NCI-H446 (cell line): ENCODE measurements at regions not wholly inside any gene's neighbourhood (a gene's known extent, or its start where the extent isn't known, plus 50 kb on each side); places are given as distances from the start of the nearest gene placed in this dataset.
A peak's percentile ranks its signal among the peaks of the same experiment; 100 is the strongest.

ENCODE experiments used
- DNase-seq, 2 experiments: peaks; one replicate each; lab custom pipeline; 2025; lab: John Stamatoyannopoulos, UW

DNA sequence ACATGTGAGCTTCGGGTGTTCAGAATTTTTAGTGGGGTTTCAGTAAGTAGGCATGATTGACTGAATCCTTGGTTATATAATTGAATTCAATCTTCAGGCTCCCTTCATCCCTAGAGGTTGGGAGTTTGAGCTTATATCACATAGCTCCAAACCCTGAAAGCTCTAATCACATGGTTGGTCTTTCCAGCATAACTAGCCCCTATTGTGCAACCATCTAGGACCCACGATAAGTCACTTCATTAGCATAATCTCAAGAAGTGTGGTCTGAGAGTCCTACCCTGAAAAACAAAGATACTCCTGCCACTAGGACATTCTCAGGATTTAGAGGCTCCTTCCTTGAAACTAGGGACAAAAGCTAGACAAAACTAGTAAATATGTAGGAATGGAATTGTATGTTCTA, 348.9 kb upstream of the CBLB start:
- no peak for DNase-seq

DNA sequence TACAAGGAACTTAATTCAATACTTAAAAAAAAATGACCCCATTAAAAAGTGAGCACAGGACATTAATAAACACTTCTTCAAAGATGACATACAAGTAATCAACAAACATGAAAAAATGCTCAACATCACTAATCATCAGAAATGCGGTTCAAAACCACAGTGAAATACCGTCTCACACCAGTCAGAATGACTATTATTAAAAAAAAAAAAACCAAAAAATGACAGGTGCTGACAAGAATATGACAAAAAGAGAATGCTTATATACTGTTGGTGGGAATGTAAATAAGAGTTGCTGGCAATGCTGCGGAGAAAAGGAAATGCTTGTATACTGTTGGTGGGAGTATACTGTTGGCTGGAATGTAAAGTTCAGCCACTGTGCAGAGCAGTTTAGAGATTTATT, 358.3 kb upstream of the CBLB start:
- DNase-seq: no peak

DNA sequence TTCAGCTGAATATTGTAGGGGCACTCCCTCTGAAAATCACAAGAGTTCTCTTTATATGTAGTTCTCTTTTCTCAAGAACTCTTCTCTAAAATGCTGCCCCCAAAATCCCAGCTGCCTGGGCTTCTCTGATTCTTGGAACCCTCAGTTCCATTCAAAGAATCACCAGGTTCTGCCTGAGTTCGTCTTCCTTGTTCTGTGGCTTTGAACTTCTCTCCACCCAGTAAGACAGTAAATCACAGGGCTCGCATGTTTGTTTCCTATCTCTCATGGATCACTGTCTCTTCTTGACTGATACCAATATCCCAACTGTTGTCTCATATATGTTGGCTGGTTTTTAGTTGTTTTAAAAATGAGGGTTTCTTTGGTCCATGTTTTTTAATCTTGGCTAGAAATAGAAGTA, 359.5 kb upstream of the CBLB start:
- no peak for DNase-seq

DNA sequence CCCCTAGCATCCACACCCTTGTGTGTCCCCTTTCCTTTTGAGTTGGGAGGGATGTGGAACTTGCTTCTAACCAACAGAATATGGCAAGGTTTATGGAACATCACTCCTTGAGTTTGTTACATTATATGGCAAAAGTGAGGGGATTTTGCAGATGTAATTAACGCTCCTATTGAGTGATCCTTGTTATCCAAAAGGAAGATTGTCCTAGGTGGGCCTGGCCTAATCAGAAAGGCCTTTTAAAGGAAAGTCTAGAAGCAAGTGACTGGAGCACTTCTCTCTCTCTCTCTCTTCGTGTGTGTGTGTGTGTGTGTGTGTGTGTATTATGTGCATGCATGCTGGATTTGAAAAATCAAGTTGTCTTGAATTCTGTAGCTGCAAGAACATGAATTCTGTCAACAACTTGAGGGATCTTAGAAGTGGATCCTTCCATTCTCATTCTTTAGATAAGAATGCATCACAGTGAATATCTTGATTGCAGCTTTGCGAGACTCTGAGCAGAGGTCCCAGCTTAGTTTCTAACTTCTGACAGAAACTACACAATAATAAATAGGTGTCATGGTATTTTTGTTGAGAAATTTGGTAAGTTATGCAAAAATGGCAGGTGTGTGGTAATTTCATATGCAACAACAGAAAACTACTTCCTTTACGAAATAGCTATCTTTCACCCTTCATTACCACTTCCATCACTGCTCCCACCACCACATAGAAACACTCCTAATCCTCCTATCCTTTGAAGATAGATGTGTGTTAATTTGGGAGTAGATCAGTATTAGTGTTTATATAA, 360.9 kb upstream of the CBLB start:
- no peak for DNase-seq

DNA sequence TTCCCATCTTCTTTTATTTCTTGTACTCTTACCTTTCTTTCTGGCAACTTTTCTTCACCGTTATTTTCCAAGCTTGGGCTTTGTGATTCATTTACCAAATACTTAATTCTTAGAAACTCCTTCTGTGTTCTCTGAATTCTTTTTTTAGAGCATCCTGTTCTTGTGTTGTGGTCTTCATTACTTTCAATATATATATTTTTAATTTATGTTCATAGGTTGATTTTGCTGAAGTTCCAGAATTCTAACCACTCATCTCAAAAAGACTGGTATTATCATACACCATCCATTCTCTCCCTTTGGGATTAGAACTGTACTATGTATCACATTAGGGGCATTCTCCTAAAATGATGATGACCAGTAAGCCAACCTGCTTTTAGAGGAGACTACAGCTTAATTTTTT, 362.3 kb upstream of the CBLB start:
- no peak for DNase-seq

DNA sequence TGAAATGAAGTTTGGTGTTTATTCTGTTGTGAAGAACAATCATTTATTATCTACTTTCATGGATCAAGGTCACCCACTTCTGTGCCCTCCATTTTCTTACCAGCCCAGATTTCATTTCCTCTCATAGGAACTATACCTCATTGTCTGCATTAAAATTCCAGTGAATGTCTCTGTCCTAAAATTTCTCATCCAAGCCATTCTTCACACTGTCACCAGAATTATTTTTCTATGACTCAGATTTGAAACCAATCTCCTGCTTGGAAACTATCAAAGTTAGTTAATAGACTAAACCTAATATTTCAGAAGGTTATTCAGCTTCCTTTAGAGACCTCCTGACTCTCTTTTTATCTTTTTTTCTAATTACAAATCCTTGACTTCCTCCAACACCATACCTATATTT, 364.1 kb upstream of the CBLB start:
- no peak for DNase-seq

DNA sequence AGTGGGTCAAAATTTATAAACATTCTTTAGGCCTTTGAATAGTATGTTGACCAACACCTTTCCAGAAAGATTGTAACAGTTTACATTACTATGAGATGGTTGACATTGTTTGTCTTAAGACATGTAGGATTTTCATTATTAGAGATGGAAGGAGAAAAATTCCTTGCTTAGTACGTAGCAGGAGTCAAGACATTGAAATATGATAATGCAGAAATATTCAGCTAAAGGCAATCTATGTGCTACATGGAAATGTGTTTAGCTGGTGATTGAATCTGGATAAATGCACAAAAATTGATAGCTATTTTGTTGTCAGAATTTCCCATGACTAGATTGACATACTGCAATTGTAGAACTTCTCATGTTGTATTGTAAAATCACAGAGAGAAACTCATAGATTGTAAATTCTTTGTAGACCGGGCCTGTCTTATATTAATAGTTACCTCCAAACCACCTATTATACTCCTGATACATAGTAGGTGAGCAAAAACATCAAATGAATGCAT, 370.4 kb upstream of the CBLB start:
- no peak for DNase-seq

DNA sequence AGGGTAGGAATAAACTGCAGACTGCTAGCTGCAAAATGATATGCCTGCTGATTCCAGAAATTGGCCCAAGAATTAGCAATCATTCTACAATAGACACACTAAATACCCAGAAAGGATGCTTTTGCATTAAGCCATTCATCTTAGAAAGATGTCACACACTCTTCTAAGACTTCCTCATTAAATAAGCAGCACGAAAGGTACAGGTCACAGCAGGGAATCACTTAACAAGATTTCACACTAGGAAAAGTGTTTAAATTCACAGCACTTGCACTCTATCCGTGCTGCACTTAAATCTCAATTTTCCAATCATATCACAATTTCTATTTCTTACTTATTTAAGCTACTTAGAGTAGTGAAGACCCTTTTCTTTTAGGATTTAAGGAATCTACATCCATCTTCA, 372.8 kb upstream of the CBLB start:
- no peak for DNase-seq

DNA sequence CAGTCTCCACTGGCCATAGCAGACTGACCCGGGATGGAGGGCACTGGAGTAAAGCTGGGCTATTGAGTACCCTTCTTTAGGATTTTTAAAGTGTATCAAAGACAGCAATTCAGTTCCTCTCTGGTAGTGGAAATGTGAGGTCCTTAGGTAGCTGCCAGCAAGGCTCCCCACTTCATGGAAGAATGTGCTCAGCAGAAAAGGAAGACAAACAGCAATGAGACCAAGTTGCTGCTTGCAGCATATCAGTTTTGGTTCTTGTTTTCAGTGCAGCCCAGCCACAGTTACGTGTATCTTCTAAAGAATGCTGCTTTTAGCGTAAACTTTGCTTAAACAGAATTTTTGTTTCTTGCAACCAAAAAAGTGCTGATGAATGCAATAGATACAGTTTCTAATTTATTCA, 374.0 kb upstream of the CBLB start:
- no peak for DNase-seq

DNA sequence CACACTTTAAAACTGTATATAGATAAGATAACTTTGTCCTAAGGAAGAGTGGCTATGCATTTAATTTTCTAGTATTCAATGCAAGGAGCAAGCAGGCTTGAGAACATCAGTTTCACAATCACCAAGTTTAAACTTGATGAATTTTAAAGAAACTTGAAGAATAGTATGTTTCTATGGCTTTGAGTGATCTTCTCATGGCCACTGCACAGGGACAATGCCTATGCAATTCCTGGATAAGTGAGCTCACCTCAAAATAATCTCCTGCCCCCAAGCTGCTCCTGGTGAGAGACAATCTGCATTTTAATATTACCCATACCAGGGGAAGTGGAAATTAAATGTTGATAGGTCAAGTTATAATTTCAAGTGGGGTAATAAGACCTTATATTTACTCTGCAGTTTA, 376.6 kb upstream of the CBLB start:
- DNase-seq: no peak

DNA sequence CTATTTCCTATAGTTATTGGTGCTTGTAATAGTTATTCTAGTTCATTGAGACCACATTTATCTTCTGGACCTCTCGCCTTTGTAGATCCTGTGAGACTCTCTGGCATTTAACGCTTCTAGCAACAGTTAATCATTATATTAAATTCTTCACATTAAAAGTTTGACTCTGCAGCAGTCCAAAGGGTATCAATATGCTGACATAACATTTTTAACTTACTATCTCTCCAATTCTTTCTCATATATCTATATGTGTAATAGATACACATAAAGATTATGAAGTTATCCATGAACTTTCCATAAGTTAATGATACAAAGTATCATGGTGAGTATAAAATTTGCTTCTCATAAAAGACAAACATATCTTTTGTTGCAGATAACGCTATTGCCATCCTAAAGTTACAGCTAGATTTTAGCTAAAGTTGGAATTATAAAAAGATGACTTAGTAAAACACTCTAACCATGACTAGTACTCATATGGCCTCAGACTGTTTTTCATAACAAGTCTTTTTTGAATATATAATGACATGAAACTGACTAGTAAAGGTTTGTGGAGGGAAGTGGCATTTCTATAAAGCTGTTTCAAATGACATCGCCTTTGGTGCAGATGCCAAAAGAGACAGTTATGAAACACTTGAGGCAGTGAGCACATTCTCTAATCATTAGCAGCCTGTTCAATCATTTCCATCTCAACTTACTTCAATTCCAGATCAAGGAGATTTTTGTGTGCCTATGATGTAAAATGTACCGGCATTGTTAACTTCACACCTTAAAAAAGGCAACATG, 379.3 kb upstream of the CBLB start:
- DNase-seq: peak in 1 of 2 experiments; percentile 18

DNA sequence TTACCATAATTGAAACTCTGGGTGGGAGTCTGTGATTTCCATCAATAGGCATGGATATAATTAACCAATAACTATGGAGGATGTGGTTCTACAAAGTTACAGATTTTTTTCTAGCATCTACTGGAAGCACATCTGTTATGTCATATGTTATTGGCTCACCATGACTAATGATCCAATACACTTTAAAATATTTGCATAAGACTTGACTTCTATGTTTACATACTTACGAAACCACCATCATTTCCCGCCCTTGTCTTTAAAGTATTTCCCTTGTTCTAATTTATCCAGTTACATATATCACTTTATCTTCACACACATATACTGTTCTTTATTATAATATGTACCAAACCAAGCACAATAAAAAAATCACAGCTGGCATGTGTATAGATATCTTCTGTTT, 380.3 kb upstream of the CBLB start:
- no peak for DNase-seq

DNA sequence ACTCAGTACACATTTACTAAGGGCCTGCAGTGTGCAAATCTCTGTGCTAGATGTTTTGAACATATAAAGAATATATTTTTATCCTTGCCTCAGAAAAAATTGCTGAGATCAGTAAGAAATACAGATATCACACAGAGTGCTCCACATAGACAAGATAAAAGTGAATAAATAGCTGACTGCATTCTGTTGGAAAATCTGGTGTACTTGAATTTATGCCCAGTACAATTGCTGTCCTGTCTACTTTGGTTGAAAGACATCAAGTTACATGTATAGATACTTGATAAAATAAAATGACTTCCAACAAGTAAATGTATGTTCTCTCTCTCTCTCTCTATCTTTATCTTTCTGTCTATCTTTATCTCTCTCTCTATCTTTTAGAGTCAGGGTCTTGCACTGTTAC, 381.2 kb upstream of the CBLB start:
- DNase-seq: no peak

DNA sequence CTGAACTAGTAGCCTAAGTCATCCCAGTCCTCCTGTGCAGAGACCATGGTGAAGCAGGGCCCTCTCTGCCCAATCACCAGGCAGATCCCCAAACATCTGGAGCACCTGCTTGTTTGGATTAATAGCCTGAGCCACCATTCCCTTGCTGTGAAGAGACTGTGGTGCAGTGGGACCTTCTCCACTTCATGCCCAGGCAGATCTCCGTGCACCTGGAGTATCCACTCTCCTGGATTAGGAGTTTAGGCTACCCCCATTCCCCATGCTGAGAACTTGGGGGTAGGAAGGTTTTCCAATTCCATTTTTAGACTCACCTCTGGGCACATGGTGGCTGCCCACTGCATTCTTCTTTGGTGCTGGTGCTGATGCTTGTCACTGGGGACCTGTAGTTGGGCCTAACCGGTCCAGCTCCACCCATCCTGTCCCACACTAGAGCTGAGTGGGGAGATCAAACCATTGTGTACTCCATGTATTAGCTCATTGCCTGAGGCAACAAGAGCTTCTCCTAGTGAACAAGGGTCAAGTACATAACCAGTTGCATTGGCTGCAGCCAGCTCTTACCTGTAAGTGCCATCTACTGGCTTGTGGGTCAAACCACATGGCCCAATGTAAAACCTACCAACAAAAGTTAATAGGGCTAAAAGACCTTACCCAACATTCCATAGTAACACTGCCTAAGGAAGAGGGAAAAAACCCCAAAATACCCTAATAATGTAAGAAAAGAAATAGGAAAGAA, 382.5 kb upstream of the CBLB start:
- DNase-seq: no peak

DNA sequence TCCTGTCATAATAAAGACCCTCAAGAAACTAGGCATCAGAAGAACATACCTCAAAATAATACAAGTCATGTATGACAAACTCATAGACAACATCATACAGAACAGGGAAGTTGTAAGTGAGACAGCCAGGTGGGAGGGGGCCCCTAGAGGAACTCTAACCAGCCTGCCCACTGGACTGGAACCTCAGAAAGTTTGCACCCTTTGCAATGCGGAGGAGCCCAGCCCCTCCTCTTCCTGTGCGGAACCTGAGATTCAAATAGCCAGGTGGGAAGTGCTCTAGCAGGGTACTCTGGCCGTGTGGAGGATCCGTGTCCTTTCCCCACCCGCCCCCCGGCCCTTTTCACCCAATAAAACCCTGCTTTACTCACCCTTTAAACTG, 387.0 kb upstream of the CBLB start:
- no peak for DNase-seq

DNA sequence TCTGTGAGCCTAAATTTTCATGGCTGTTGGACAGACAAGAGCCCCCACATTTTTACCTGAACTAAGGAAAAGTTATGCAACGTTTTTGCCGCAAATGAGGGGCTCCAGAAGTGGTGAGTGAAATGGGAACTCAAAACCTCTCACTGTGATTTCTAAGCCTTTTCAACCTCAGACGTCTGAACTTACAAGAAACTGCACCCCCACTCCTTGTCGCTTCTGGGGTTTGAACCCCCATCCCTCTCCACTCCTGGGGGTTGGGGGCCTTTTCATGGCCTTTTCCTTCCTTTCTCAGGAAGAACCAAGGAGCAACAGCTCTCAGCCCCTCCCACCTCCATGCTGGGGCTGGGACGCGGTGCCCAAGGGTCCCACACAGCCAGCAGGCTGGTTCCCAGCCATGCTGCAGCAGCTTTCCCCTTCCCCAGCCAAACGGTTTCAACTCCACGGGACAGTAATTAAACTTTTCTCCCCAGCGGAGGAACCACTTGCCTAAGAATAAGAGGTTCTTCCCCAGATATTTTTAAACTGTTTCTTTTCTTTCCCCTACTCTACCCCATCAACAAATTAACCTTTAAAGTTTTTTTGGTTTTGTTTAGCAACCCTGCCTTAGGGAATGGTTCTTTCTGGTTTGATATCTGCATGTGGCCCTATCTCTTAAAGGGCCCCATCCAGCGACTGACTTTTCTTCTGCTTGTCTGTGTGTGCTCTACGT, 387.6 kb upstream of the CBLB start:
- DNase-seq: no peak

DNA sequence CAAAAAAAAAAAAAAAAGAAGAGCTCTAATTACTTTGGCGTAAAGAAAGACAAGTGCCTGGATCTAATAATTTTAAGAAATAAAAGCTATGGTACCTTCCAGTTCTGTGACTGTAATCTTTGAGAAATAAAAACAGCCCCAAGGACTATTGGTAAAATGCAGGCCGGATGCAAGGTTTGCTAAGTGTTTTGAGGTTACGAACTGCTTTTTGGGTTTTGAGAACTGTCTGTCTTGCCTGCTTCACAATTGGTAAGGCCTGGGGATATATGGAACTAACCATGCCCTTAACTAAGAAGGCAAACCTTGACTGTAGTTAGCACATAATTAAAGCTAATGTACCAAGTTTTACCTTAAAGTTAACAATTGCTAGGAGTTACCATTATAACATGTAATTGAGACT, 388.4 kb upstream of the CBLB start:
- no peak for DNase-seq

DNA sequence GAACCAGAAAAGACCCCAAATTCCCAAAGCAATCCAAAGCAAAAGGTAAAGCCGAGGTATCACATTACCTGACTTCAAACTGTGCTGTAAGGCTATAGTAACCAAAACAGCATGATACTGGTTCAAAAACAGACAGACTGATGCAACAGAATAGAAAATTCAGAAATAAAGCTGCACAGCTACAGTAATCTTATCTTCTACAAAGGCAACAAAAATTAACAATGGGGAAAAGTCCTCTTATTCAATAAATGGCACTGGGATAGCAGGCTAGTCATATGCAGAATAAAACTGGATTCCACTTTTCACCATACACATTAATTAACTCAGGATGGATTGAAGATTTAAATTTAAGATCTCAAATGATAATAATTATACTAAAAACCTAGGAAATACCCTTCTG, 392.6 kb upstream of the CBLB start:
- DNase-seq: no peak

DNA sequence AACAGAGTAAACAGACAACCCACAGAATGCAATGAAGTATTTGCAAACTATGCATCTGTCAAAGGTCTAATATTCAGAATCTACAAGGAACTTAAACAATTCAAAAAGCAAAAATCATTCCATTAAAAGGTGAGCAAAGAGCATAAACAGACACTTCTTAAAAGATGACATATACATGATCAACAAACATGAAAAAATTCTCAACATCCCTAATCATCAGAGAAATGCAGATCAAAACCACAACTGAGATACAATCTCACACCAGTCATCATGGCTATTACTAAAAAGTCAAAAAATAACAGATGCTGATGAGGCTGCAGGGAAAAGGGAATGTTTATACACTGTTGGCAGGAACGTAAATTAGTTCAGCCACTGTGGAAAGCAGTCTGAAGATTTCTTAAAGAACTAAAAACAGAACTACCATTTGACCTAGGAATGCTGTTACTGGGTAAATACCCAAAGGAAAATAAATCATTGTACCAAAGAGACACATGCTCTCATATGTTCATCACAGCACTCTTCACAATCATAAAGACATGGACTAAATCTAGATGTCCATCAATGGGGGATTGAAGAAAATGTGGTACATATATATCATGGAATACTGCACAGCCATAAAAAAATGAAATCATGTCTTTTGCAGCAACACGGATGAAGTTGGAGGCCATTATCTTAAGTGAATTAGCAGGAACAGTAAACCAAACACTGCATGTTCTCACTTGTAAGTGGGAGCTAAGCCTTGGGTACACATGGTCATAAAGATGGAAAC, 393.3 kb upstream of the CBLB start:
- no peak for DNase-seq

DNA sequence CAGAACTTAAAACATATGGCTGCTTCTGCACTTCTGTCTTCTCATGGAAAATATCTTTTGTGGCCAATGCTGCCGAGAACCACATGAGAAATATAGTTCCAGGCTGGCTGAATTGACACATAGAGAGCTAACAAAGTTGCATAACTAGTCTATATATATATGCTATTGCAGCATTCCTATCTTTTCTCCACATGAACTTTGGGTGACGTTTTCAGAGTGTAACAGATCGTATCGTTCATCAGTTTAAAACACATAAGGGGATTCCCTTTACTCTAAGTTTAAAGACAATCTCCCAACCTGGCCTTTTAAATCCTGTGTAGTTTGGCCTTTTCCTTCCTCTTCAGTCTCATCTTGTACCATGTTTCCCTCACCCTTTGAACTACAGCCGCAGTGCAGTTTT, 394.2 kb upstream of the CBLB start:
- no peak for DNase-seq

DNA sequence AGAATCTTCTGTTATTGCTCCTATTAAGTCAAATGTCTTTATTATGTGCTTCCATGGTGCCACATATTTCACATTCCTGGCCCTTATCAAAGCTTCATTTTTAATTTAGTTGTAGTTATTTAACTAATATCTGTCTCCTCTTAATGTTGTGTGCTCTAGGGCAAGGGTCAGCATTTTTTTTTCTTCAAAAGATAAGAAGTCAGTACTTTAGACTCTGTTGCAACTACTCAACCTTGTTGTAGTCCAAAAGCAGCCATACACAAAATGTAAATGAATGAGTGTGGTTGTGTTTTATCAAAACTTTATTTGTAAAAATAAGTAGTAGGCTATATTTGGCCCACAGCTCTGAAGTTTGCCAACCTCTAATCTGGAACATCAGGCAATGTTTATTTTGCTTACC, 394.7 kb upstream of the CBLB start:
- no peak for DNase-seq
